ENCODE measurements at regions not wholly inside any gene's neighbourhood (a gene's known extent, or its start where the extent isn't known, plus 50 kb on each side); places are given as distances from the start of the nearest gene placed in this dataset.

GRCh38 chr1:117809764-117810163, 119.7 kb downstream of the GDAP2 start:
- no peak for DNase-seq

DNA sequence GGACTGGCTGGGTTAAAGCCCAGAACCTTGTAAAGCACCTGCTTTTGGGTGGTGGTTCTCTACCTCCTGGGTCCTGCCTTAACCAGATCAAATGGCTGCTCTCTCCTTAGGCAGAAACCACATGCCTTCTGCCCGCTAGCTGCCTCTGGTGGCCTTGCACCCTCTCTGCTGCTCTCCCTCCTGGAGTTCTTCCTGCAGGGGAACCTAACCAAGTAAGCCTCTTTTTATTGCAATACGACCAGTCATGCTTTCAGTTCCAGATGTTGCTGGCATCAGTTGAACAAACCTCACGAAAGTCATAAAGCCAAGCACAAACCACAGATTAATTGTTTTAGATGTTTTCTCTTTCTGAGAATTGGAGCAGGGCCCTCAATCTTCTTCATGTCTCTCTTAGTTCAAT, 118.9 kb downstream of the GDAP2 start:
- DNase-seq, result no peak

GRCh38 chr1:117812869-117813511, 116.4 kb downstream of the GDAP2 start:
- no peak for DNase-seq
